Fibroblast of lung (primary cell): ENCODE measurements at regions not wholly inside any gene's neighbourhood (a gene's known extent, or its start where the extent isn't known, plus 50 kb on each side); places are given as distances from the start of the nearest gene placed in this dataset.

Experiments used
- DNase-seq, 2 donors: peaks; one replicate each; pipeline versions ENCODE4 v3.0.0 to v3.0.0-alpha.2; 2010; ENCODE audit warnings: low read depth in 2 of 2
- H2AFZ ChIP-seq: 2 replicates; pipeline ENCODE4 v1.5.1; 2012; ENCODE audit warnings: low read length, control low read depth, inconsistent platforms
- H3K27ac ChIP-seq: 2 replicates; pipeline ENCODE4 v1.5.1; 2011; ENCODE audit warnings: low read length, control low read depth; ENCODE audit not compliant: insufficient read depth
- H3K27me3 ChIP-seq: 2 replicates; pipeline ENCODE4 v1.5.1; 2011; ENCODE audit warnings: mild to moderate bottlenecking, low read length; ENCODE audit not compliant: control insufficient read depth, insufficient read depth
- H3K36me3 ChIP-seq: 2 replicates; pipeline ENCODE4 v1.5.1; 2011; ENCODE audit warnings: low read length; ENCODE audit not compliant: control insufficient read depth, insufficient read depth
- H3K4me1 ChIP-seq: 2 replicates; pipeline ENCODE4 v1.5.1; 2011; ENCODE audit warnings: low read length; ENCODE audit not compliant: control insufficient read depth, insufficient read depth; ENCODE audit errors: extremely low read depth
- H3K4me2 ChIP-seq: 2 replicates; pipeline ENCODE4 v1.5.1; 2011; ENCODE audit warnings: low read length, control low read depth; ENCODE audit not compliant: insufficient read depth; ENCODE audit errors: extremely low read depth
- H3K4me3 ChIP-seq, 4 experiments: fragments of 200-600 bp in 1 of 4; sonication (generic) in 1 of 4; replicated peaks in 1 of 4; 2 replicates each; pipeline ENCODE4 v1.5.1; 2011 to 2016; ENCODE audit warnings: low read length in 4 of 4, low read depth in 3 of 4, mild to moderate bottlenecking in 3 of 4, control low read depth in 2 of 4, inconsistent platforms in 1 of 4, mixed read lengths in 1 of 4; ENCODE audit not compliant: insufficient read depth in 1 of 4; ENCODE audit errors: control extremely low read depth in 1 of 4
- H3K79me2 ChIP-seq: 2 replicates; pipeline ENCODE4 v1.5.1; 2012; ENCODE audit warnings: mild to moderate bottlenecking, low read length, inconsistent platforms; ENCODE audit not compliant: control insufficient read depth, insufficient read depth
- H3K9ac ChIP-seq: 2 replicates; pipeline ENCODE4 v1.5.1; 2011; ENCODE audit warnings: mild to moderate bottlenecking, low read length, control low read depth; ENCODE audit not compliant: insufficient read depth
- H3K9me3 ChIP-seq: 2 replicates; pipeline ENCODE4 v1.5.1; 2012; ENCODE audit warnings: low read depth, low read length; ENCODE audit not compliant: control insufficient read depth, insufficient read depth
- H4K20me1 ChIP-seq: 2 replicates; pipeline ENCODE4 v1.5.1; 2011; ENCODE audit warnings: low read length; ENCODE audit not compliant: control insufficient read depth, insufficient read depth; ENCODE audit errors: extremely low read depth
- CTCF ChIP-seq, 2 donors: IDR thresholded peaks in 1 of 2; conservative IDR thresholded peaks in 1 of 2; 1 replicate in 1 of 2; 2 replicates in 1 of 2; pipeline ENCODE4 v1.5.1; 2011 to 2012; ENCODE audit warnings: low read length in 2 of 2, control low read depth in 1 of 2, inconsistent platforms in 1 of 2, low read depth in 1 of 2, mild to moderate bottlenecking in 1 of 2
- EZH2 ChIP-seq: IDR thresholded peaks from 2 replicates; pipeline ENCODE4 v1.5.1; 2012; ENCODE audit warnings: low read length, control low read depth, mild to moderate bottlenecking; ENCODE audit errors: missing control alignments

GRCh38 chr16:11408216-11408615 is 63.0 kb downstream of the RMI2 start:
- Histone ChIP-seq H3K4me1 (no peaks in the 10 kb centered on the region), H3K36me3 (no peaks in the 10 kb centered on the region), H2AFZ (no peak overlapping the region), H3K9me3 (no peaks in the 10 kb centered on the region), H3K27ac (no peak overlapping the region), H4K20me1 (no peaks in the 10 kb centered on the region), H3K4me3 (no peak overlapping the region), H3K9ac (no peak overlapping the region), H3K27me3 (no peaks in the 10 kb centered on the region), H3K4me2 (no peak overlapping the region), H3K79me2 (no peaks in the 10 kb centered on the region)
- no peak for TF ChIP-seq EZH2
- TF ChIP-seq CTCF (conservative IDR thresholded peaks at IDR 0.05 in 1 of 2, IDR thresholded peaks at IDR 0.05 in 1 of 2; ENCODE audit: low read depth in 1 of 2, low read length in 2 of 2) = no peak
- no peak for DNase-seq

GRCh38 chr16:11409398-11409797 is 64.1 kb downstream of the RMI2 start:
- no peak for TF ChIP-seq EZH2
- no peak for TF ChIP-seq CTCF (conservative IDR thresholded peaks at IDR 0.05 in 1 of 2, IDR thresholded peaks at IDR 0.05 in 1 of 2; ENCODE audit: low read depth in 1 of 2, low read length in 2 of 2)
- H3K79me2 ChIP-seq = no peaks in the 10 kb centered on the region
- no peak overlapping the region for H3K4me2 ChIP-seq
- no peaks in the 10 kb centered on the region for H4K20me1 ChIP-seq
- H3K9me3 ChIP-seq = no peaks in the 10 kb centered on the region
- no peak overlapping the region for H2AFZ ChIP-seq
- no peaks in the 10 kb centered on the region for H3K27me3 ChIP-seq
- H3K4me1 ChIP-seq = no peaks in the 10 kb centered on the region
- H3K9ac ChIP-seq = no peak overlapping the region
- DNase-seq = peak in 1 of 2 donors; percentile 57
- H3K36me3 ChIP-seq = no peaks in the 10 kb centered on the region
- no peak overlapping the region for H3K27ac ChIP-seq
- H3K4me3 ChIP-seq = no peak overlapping the region

GRCh38 chr16:11410376-11411058 is 65.3 kb downstream of the RMI2 start:
- Histone ChIP-seq H3K4me1 (no peaks in the 10 kb centered on the region), H3K4me3 (no peak overlapping the region), H3K4me2 (no peak overlapping the region), H3K9ac (no peak overlapping the region), H3K36me3 (no peaks in the 10 kb centered on the region), H4K20me1 (no peaks in the 10 kb centered on the region), H2AFZ (no peak overlapping the region), H3K27me3 (no peaks in the 10 kb centered on the region), H3K27ac (no peak overlapping the region), H3K79me2 (no peaks in the 10 kb centered on the region), H3K9me3 (no peaks in the 10 kb centered on the region)
- TF ChIP-seq CTCF (conservative IDR thresholded peaks at IDR 0.05 in 1 of 2, IDR thresholded peaks at IDR 0.05 in 1 of 2; ENCODE audit: low read depth in 1 of 2, low read length in 2 of 2) (no peak), EZH2 (no peak)
- DNase-seq = no peak
